Thyroid gland (tissue), 4 donors: ENCODE measurements at regions not wholly inside any gene's neighbourhood (a gene's known extent, or its start where the extent isn't known, plus 50 kb on each side); places are given as distances from the start of the nearest gene placed in this dataset.
"Not testable (repeated sequence)": the region's sequence is repeated elsewhere in the genome, so short reads cannot be mapped to it uniquely, and the experiment has no call there.

Source experiments
- DNase-seq, 2 donors: peaks; one replicate each; pipeline ENCODE4 v3.0.0-alpha.2; 2019
- H3K27ac ChIP-seq, 3 donors: fragments of 200-600 bp; sonication (generic); 1 replicate in 2 of 3; 2 replicates in 1 of 3; pipeline ENCODE4 v1.5.1; 2016 to 2019; ENCODE audit warnings: mild to moderate bottlenecking in 1 of 3, moderate library complexity in 1 of 3
- H3K27me3 ChIP-seq: fragments of 200-600 bp; sonication (generic); one replicate; pipeline ENCODE4 v1.5.1; 2019
- H3K36me3 ChIP-seq, 2 donors: fragments of 200-600 bp; sonication (generic); one replicate each; pipeline ENCODE4 v1.5.1; 2016 to 2019
- H3K4me1 ChIP-seq, 2 donors: fragments of 200-600 bp; sonication (generic); one replicate each; pipeline ENCODE4 v1.5.1; 2017 to 2019
- H3K4me3 ChIP-seq, 3 donors: fragments of 200-600 bp; sonication (generic); replicated peaks in 1 of 3; 1 replicate in 2 of 3; 2 replicates in 1 of 3; pipeline ENCODE4 v1.5.1; 2016; ENCODE audit warnings: mild to moderate bottlenecking in 1 of 3
- H3K9me3 ChIP-seq: fragments of 200-600 bp; sonication (generic); one replicate; pipeline ENCODE4 v1.5.1; 2017
- POLR2A ChIP-seq, 2 donors: fragments of 450-650 bp; IDR thresholded peaks; one replicate each; pipeline ENCODE4 v1.6.1; 2017; ENCODE audit warnings: antibody characterized with exemption in 2 of 2, mild to moderate bottlenecking in 2 of 2, moderate library complexity in 1 of 2
- WGBS, 2 donors: methylation state at CpG; one replicate each; pipeline ENCODE4 v1.1.5; 2017; 5-methylcytosine and 5-hydroxymethylcytosine counted together
- intact Hi-C: fragments of 100-400 bp; cut with DNase I; formaldehyde crosslinking; loops from one replicate; pipeline ENCODE4 v1.15.1; 2023
- TF ChIP-seq, protein P1 (sequence below), 6 experiments: fragments of 200-600 bp in 3 of 6; fragments of 450-650 bp in 3 of 6; sonication (generic) in 3 of 6; IDR thresholded peaks; one replicate each; pipeline ENCODE4 v1.5.1; 2016 to 2019; ENCODE audit warnings: antibody characterized with exemption in 6 of 6, mild to moderate bottlenecking in 2 of 6, inconsistent platforms in 1 of 6, moderate library complexity in 1 of 6

DNA sequence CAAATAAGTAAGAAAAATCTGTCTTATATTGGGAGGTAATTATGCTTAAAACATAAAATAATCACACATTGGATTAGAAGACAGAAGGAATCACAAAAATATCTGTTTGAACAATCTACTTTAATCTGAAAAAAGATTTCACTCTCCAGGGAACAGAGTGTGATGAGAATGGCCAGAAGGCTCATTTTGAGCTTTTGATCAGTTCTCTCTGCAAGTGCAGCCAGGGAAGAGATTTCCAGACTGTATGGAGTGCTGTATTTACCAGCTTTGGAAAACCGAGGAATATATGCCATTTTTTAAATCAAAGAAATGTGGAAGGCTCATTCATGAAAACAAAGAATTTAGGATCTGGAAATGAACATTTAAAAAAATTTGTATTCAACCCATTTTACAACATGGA, 83.0 kb upstream of the WAC start:
- intact Hi-C loops = no loop called here
- TF ChIP-seq POLR2A (IDR thresholded peaks at IDR 0.05) = no peak
- TF ChIP-seq, protein P1, sequence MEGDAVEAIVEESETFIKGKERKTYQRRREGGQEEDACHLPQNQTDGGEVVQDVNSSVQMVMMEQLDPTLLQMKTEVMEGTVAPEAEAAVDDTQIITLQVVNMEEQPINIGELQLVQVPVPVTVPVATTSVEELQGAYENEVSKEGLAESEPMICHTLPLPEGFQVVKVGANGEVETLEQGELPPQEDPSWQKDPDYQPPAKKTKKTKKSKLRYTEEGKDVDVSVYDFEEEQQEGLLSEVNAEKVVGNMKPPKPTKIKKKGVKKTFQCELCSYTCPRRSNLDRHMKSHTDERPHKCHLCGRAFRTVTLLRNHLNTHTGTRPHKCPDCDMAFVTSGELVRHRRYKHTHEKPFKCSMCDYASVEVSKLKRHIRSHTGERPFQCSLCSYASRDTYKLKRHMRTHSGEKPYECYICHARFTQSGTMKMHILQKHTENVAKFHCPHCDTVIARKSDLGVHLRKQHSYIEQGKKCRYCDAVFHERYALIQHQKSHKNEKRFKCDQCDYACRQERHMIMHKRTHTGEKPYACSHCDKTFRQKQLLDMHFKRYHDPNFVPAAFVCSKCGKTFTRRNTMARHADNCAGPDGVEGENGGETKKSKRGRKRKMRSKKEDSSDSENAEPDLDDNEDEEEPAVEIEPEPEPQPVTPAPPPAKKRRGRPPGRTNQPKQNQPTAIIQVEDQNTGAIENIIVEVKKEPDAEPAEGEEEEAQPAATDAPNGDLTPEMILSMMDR (IDR thresholded peaks at IDR 0.05) = no peak
- whole genome bisulfite sequencing, 2 donors = 50 to 83% methylated on average over 1 of the region's 1 CpG

DNA sequence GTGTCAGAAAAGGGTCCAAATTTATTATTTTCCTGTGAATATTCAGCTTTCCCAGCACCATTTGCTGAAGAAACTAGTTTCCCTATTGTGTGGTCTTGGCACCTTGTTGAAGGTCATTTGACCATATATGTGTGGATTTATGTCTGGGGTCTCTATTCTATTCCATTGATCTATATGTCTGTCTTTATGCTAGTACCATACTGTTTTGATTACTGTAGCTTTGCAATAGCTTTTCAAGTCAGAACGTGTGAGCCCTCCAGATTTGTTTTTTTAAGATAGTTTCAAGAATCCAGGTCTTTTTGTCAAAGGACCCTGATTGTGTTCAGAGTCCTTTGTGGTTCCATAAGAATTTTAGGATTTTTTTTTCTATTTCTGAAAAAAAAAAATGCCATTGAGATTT, 79.0 kb upstream of the WAC start:
- Histone ChIP-seq H3K27ac (no peak overlapping the region), H3K27me3 (no peaks in the 10 kb centered on the region), H3K36me3 (no peaks in the 10 kb centered on the region), H3K4me1 (no peaks in the 10 kb centered on the region), H3K4me3 (no peak overlapping the region), H3K9me3 (no peaks in the 10 kb centered on the region)
- intact Hi-C loops = no loop called here
- DNase-seq = no peak
- WGBS, 2 donors = 61 to 75% methylated on average over 1 of the region's 1 CpG
- no peak for TF ChIP-seq POLR2A (IDR thresholded peaks at IDR 0.05)
- TF ChIP-seq, protein P1 (IDR thresholded peaks at IDR 0.05) = no peak

More for the DNA sequence above, 83.0 kb upstream of the WAC start:
- Histone ChIP-seq H3K4me1 (no peaks in the 10 kb centered on the region), H3K27ac (no peak overlapping the region), H3K36me3 (no peaks in the 10 kb centered on the region), H3K4me3 (no peak overlapping the region), H3K27me3 (no peaks in the 10 kb centered on the region), H3K9me3 (no peaks in the 10 kb centered on the region)
- no peak for DNase-seq

DNA sequence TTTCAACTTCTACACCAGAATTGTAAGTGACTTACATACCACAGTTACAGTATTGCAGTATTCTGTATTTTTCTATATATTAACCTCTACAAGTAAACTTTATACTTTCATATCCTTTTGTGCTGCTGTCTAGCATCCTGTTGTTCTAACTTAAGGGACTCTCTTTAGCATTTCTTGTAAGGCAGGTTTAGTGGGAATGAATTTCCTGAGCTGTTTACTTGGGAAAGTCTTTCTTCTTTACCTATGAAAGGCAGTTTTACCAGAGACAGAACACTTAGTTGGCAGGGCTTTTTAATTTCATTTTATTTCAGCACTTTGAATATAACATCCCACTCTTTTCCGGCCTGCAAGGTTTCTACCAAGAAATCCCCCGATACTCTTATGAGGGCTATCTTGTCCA, 75.8 kb upstream of the WAC start:
- no peaks in the 10 kb centered on the region for H3K27me3 ChIP-seq
- 73 to 87% methylated on average over 2 of the region's 2 CpGs for WGBS, 2 donors
- no peaks in the 10 kb centered on the region for H3K9me3 ChIP-seq
- H3K36me3 ChIP-seq = no peaks in the 10 kb centered on the region
- no peak for DNase-seq
- TF ChIP-seq POLR2A (IDR thresholded peaks at IDR 0.05) = no peak
- TF ChIP-seq, protein P1 (IDR thresholded peaks at IDR 0.05) = no peak
- intact Hi-C loops = no loop called here
- H3K27ac ChIP-seq = no peak overlapping the region
- H3K4me1 ChIP-seq = no peaks in the 10 kb centered on the region
- no peak overlapping the region for H3K4me3 ChIP-seq

DNA sequence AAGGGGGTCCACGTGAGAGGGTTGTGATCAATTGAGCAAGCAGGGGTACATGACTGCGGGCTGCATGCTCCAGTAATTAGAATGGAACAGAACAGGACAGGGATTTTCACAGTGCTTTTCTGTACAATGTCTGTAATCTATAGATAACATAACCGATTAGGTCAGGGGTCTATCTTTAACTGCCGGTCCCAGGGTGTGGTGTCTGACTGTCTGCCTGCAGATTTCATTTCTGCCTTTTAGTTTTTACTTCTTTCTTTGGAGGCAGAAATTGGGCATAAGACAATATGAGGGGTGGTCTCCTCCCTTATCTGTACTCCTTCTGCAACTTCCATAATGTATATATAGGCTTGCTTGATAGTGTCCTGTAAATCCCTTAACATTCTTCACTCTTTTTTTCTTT, 75.0 kb upstream of the WAC start:
- H3K4me3 ChIP-seq, DNase-seq, intact Hi-C loops, H3K4me1 ChIP-seq, H3K36me3 ChIP-seq, H3K27ac ChIP-seq, H3K27me3 ChIP-seq, H3K9me3 ChIP-seq: not testable (repeated sequence)
- WGBS, 2 donors = 51 to 69% methylated on average over 4 of the region's 4 CpGs

DNA sequence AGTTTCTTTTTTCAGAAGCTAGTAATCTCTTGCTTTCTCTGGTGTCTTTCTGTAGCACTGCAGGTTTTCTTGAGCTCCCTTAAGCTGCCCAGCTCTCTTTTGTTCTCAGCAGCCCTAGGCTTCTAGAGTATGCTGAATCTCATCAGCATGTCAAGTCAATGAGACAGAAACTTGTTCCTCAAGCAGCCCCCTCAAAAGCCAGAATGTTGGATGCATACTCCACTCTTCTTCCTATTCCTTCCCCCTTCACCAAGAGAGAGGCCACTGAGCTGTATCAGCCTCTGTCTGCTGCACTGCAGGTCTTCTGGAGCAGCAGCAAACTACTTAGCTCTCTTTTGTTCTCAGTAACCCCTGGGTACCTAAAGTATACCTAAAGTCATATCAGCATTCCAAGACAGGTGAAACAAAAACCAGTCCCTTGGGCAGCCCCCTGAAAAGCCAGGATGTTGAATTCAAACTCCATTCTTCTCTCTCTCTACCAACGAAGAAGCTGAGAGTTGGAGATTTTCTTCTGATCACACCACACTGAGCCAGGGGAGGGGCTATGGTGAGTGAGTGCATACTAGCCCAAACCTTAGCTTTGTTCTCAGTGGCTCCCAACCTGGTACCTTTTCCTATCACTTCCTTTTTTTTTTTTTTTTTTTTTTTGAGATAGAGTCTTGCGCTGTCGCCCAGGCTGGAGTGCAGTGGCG, 73.3 kb upstream of the WAC start:
- H3K4me3 ChIP-seq = no peak overlapping the region
- TF ChIP-seq POLR2A (IDR thresholded peaks at IDR 0.05) = no peak
- TF ChIP-seq, protein P1 (IDR thresholded peaks at IDR 0.05) = no peak
- 88 to 90% methylated on average over 4 of the region's 4 CpGs for WGBS, 2 donors
- no peaks in the 10 kb centered on the region for H3K36me3 ChIP-seq
- H3K4me1 ChIP-seq = no peaks in the 10 kb centered on the region
- DNase-seq = no peak
- no peak overlapping the region for H3K27ac ChIP-seq
- no peaks in the 10 kb centered on the region for H3K9me3 ChIP-seq
- H3K27me3 ChIP-seq = no peaks in the 10 kb centered on the region
- intact Hi-C loops = no loop called here
